ENCODE measurements at regions not wholly inside any gene's neighbourhood (a gene's known extent, or its start where the extent isn't known, plus 50 kb on each side); places are given as distances from the start of the nearest gene placed in this dataset.

DNA sequence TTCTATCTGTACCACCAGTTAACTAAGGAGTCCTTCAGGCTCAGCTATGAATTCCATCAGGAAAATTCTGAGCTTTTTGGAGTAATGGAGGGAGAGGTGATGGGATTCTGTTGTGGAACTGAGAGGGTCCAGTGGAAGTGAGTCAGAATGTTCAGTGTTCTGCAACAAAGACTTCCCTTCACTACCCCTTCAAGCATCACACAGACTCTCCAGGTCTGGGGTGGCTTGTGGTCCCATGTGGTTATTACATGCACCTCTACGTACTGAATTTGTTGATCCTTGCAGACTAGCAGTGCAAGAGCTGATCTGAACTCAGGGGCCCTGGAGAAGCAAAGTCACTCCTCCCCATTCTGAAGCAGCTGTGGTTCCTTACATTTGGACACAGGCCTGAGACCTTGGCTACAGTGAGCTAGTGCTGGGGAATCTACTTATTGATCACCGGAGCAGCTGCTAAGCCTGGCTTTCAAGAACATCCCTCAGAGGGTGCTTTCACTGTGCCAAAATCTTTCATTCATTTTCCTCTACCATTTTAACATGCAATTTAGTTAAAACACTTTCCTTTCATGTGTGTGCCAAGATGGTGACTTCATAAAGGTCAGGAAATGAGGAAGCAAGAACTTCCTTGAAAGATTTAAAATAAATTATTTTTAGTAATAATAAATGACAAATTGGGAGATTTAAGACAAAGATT is 75.0 kb upstream of the TNC start:
- H3K18ac ChIP-seq (ENCODE audit: insufficient read length, low read depth, low read length), result no peak overlapping the region
- no peak overlapping the region for H3K9ac ChIP-seq (ENCODE audit: extremely low read depth, insufficient read length, low read length)
- H3K9me3 ChIP-seq (ENCODE audit: control insufficient read depth, low read depth, low read length), result peaks cover 5% of the 10 kb centered on the region
- no CpG with 5 or more reads among the region's 2 CpGs for WGBS (ENCODE audit: extremely low coverage, insufficient read length, low lambda C conversion rate)
- H2AFZ ChIP-seq (ENCODE audit: low read length), result no peak overlapping the region
- H2BK5ac ChIP-seq (ENCODE audit: insufficient read length, low read length), result no peak overlapping the region
- H4K20me1 ChIP-seq (ENCODE audit: control insufficient read depth, insufficient read depth, insufficient read length), result no peaks in the 10 kb centered on the region
- no peaks in the 10 kb centered on the region for H3K79me1 ChIP-seq (ENCODE audit: insufficient read depth, low read depth, low read length, poor library complexity, severe bottlenecking)
- no peak overlapping the region for H2BK12ac ChIP-seq (ENCODE audit: insufficient read length, low read depth, low read length)
- H3K4ac ChIP-seq (ENCODE audit: low read depth, low read length), result no peak overlapping the region
- no peak overlapping the region for H3K56ac ChIP-seq (ENCODE audit: insufficient read length, low read depth, low read length)
- no peak overlapping the region for H3K4me3 Mint-ChIP-seq
- no peaks in the 10 kb centered on the region; the same call in 1 of the 2 replicates for H3K27me3 Mint-ChIP-seq (ENCODE audit: low read depth)
- no peak overlapping the region for H2BK20ac ChIP-seq (ENCODE audit: low read depth, low read length, poor library complexity, severe bottlenecking)
- H4K91ac ChIP-seq (ENCODE audit: insufficient read length, low read depth, low read length), result no peak overlapping the region
- H4K8ac ChIP-seq (replicated peaks; ENCODE audit: insufficient read length, low read depth, low read length), result no peak overlapping the region
- H3K4me2 ChIP-seq (ENCODE audit: insufficient read depth, insufficient read length, low read length), result no peak overlapping the region
- no peaks in the 10 kb centered on the region for H3K23me2 ChIP-seq (ENCODE audit: insufficient read length, low read depth, low read length, poor library complexity, severe bottlenecking)
- TF ChIP-seq, protein P1, sequence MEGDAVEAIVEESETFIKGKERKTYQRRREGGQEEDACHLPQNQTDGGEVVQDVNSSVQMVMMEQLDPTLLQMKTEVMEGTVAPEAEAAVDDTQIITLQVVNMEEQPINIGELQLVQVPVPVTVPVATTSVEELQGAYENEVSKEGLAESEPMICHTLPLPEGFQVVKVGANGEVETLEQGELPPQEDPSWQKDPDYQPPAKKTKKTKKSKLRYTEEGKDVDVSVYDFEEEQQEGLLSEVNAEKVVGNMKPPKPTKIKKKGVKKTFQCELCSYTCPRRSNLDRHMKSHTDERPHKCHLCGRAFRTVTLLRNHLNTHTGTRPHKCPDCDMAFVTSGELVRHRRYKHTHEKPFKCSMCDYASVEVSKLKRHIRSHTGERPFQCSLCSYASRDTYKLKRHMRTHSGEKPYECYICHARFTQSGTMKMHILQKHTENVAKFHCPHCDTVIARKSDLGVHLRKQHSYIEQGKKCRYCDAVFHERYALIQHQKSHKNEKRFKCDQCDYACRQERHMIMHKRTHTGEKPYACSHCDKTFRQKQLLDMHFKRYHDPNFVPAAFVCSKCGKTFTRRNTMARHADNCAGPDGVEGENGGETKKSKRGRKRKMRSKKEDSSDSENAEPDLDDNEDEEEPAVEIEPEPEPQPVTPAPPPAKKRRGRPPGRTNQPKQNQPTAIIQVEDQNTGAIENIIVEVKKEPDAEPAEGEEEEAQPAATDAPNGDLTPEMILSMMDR (conservative IDR thresholded peaks at IDR 0.05), result no peak
- no peak overlapping the region for H3K23ac ChIP-seq (ENCODE audit: insufficient read length, low read depth, low read length)
- peaks cover 11% of the 10 kb centered on the region in 2 experiments for H3K9me3 Mint-ChIP-seq
- peaks cover 6% of the 10 kb centered on the region for H3K4me1 ChIP-seq (ENCODE audit: insufficient read depth, low read length)
- no peaks in the 10 kb centered on the region for H3K79me2 ChIP-seq (ENCODE audit: insufficient read depth, low read length)
- H3K4me1 Mint-ChIP-seq, result peaks cover 32 to 33% of the 10 kb centered on the region in 2 experiments
- no peak overlapping the region for H4K5ac ChIP-seq (ENCODE audit: insufficient read length, low read depth, low read length)
- no peak for DNase-seq
- no peak overlapping the region for H3T11ph ChIP-seq (ENCODE audit: low read length)
- H3K14ac ChIP-seq (ENCODE audit: insufficient read depth, low read length), result no peak overlapping the region; the same call in 1 of the 2 replicates
- H2AK5ac ChIP-seq (ENCODE audit: insufficient read length, low read length), result no peak overlapping the region
- H2BK120ac ChIP-seq (ENCODE audit: low read depth, low read length, poor library complexity, severe bottlenecking), result no peak overlapping the region
- H3K36me3 Mint-ChIP-seq (ENCODE audit: insufficient read depth in 1 of 3, low read depth in 3 of 3), result peaks cover 8 to 17% (median 11%) of the 10 kb centered on the region in 3 experiments; a peak in 6 of 7 replicates
- H3K27ac Mint-ChIP-seq, result no peak overlapping the region
- no peak overlapping the region for H2BK15ac ChIP-seq (ENCODE audit: low read depth, low read length)
- H3K27me3 ChIP-seq (ENCODE audit: insufficient read depth, low read length), result no peaks in the 10 kb centered on the region
- H3K27ac ChIP-seq (ENCODE audit: insufficient read length, low read depth, low read length), result no peak overlapping the region
